Ramos (cell line): ENCODE measurements at regions not wholly inside any gene's neighbourhood (a gene's known extent, or its start where the extent isn't known, plus 50 kb on each side); places are given as distances from the start of the nearest gene placed in this dataset.
"Not testable (repeated sequence)": the region's sequence is repeated elsewhere in the genome, so short reads cannot be mapped to it uniquely, and the experiment has no call there.

ENCODE experiments used
- in situ Hi-C: fragments of 300-500 bp; cut with MboI; formaldehyde crosslinking; loops from one replicate; pipeline ENCODE4 v1.14.3; 2022; ENCODE audit warnings: low sequenced_read_pairs; ENCODE audit not compliant: unreplicated experiment

GRCh38 chr10:36769741-36770140 is 355.7 kb upstream of the ANKRD30A start:
- in situ Hi-C loops, result not testable (repeated sequence)

- in situ Hi-C loops, result no loop called here
Measured at GRCh38 chr10:36766940-36767339, 358.5 kb upstream of the ANKRD30A start.

- in situ Hi-C loops, result no loop called here
Measured at GRCh38 chr10:36766415-36766810, 359.0 kb upstream of the ANKRD30A start.

- in situ Hi-C loops, result no loop called here
Measured at GRCh38 chr10:36765782-36766414, 359.5 kb upstream of the ANKRD30A start.

- in situ Hi-C loops, result no loop called here
Measured at GRCh38 chr10:36764823-36765222, 360.6 kb upstream of the ANKRD30A start.

GRCh38 chr10:36761121-36761520 is 364.3 kb upstream of the ANKRD30A start:
- in situ Hi-C loops, result no loop called here

GRCh38 chr10:36759141-36759805 is 366.1 kb upstream of the ANKRD30A start:
- in situ Hi-C loops, result no loop called here

- in situ Hi-C loops, result no loop called here
Measured at GRCh38 chr10:36748128-36748871, 377.1 kb upstream of the ANKRD30A start.

- in situ Hi-C loops, result no loop called here
Measured at GRCh38 chr10:36739884-36740445, 385.4 kb upstream of the ANKRD30A start.

- in situ Hi-C loops, result no loop called here
Measured at GRCh38 chr10:36738738-36739431, 386.5 kb upstream of the ANKRD30A start.

- in situ Hi-C loops, result no loop called here
Measured at GRCh38 chr10:36736311-36736710, 389.1 kb upstream of the ANKRD30A start.

GRCh38 chr10:36734590-36734989 is 390.8 kb upstream of the ANKRD30A start:
- in situ Hi-C loops, result not testable (repeated sequence)

- in situ Hi-C loops, result no loop called here
Measured at GRCh38 chr10:36730316-36730715, 395.1 kb upstream of the ANKRD30A start.

- in situ Hi-C loops, result no loop called here
Measured at GRCh38 chr10:36728626-36729025, 396.8 kb upstream of the ANKRD30A start.

GRCh38 chr10:36725581-36726520 is 399.5 kb upstream of the ANKRD30A start:
- in situ Hi-C loops, result no loop called here

- in situ Hi-C loops, result no loop called here
Measured at GRCh38 chr10:36722777-36723176, 402.6 kb upstream of the ANKRD30A start.

GRCh38 chr10:36721871-36722270 is 403.5 kb upstream of the ANKRD30A start:
- in situ Hi-C loops, result no loop called here

- in situ Hi-C loops, result no loop called here
Measured at GRCh38 chr10:36720895-36721294, 404.5 kb upstream of the ANKRD30A start.

- in situ Hi-C loops, result no loop called here
Measured at GRCh38 chr10:36717118-36717517, 408.3 kb upstream of the ANKRD30A start.
